ENCODE measurements at regions not wholly inside any gene's neighbourhood (a gene's known extent, or its start where the extent isn't known, plus 50 kb on each side); places are given as distances from the start of the nearest gene placed in this dataset.

DNA sequence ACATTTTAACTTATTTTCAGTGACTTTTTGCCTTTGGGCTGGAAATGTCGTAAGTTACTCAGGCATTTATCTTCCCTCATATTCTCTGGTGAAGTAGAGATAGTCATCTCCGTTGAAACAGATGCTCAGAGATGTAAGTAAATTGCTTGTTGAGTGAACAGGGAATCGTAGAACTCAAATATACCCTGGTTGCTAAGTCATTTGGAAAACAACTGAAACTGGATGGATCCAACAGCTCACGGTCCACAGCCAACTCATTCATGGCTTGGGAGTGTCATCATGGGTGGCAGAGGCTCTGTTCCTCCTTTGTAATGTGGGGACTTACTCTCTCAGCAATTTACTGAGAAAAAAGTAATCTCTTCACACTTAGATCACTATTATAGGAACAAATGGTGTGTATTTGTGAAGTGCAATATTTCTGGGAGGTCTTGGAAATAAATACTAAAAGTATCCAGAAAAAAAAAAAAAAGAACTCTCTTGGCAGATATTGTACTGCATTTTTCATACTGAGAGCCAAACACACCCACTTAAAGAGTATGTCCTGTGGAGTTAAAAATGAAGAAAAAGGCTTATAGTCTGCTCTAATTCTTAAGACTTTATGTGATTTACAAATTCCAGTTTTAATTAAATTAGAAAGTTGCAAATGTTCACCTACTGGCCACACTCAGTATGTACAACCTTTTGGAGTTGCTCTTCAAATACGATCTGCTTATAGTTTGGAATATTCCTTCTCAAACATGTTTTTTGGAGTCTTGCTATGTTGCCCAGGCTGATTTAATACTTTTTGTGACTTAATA lies 107.4 kb downstream of the LEPR start:
- TF ChIP-seq EZH2 (IDR thresholded peaks at IDR 0.05; ENCODE audit: insufficient read depth, poor library complexity, severe bottlenecking) (no peak), EZH2phosphoT487 (IDR thresholded peaks at IDR 0.05; ENCODE audit: insufficient read depth, low read depth) (no peak)

All from GM23248 (cell line).